ENCODE measurements at regions not wholly inside any gene's neighbourhood (a gene's known extent, or its start where the extent isn't known, plus 50 kb on each side); places are given as distances from the start of the nearest gene placed in this dataset.
A peak's percentile ranks its signal among the peaks of the same experiment; 100 is the strongest.

GRCh38 chr4:97491856-97492255 is 651.4 kb downstream of the STPG2 start:
- H3K4me1 Mint-ChIP-seq: peaks cover 8% of the 10 kb centered on the region
- no peaks in the 10 kb centered on the region for H3K27me3 Mint-ChIP-seq (ENCODE audit: low read depth)
- H3K27ac Mint-ChIP-seq: no peak overlapping the region
- no peak for TF ChIP-seq CTCF (IDR thresholded peaks at IDR 0.05; ENCODE audit: unreplicated experiment in 3 of 3)
- no peaks in the 10 kb centered on the region for H3K36me3 Mint-ChIP-seq (ENCODE audit: low read depth)
- no peak overlapping the region for H3K4me3 Mint-ChIP-seq
- peaks cover under 1% of the 10 kb centered on the region for H3K9me3 Mint-ChIP-seq

- no peak overlapping the region for H3K4me3 Mint-ChIP-seq
- H3K9me3 Mint-ChIP-seq: no peaks in the 10 kb centered on the region
- no peaks in the 10 kb centered on the region for H3K27me3 Mint-ChIP-seq (ENCODE audit: low read depth)
- no peak overlapping the region for H3K27ac Mint-ChIP-seq
- no peaks in the 10 kb centered on the region for H3K36me3 Mint-ChIP-seq (ENCODE audit: low read depth)
- TF ChIP-seq CTCF (IDR thresholded peaks at IDR 0.05; ENCODE audit: unreplicated experiment in 3 of 3): no peak
- peaks cover 8% of the 10 kb centered on the region for H3K4me1 Mint-ChIP-seq
Observed at GRCh38 chr4:97493815-97494518, 649.3 kb downstream of the STPG2 start.

DNA sequence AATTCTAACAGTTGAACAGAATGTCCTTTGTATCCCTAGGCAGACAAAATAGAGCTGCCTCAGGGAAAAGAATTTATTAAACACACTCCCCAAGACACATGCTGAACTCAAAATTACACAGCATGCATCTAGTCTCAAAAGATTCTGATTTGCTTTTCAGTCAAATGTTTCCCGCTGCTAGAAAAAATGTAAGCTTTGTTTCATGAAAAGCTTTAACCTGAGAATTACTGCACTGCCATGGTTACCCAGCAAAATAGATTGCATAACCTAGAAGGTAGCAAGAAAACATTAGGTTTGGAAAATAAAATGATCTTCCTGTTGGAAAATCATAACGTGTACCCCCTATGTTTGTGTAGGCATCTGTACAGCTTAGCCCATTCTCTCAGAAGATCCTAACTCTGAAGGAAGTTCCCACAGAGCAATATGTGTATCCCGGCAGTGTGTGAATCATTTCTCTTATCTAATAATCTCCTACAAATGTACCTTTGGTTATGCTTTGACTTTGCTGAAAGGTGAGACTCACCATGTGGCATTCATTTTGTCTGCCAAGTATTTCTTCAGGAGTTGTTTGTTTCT is 646.9 kb downstream of the STPG2 start:
- Mint-ChIP-seq H3K27ac (peak overlapping the region; percentile 12 to 23 (median 19)), H3K4me1 (peaks cover 8% of the 10 kb centered on the region), H3K36me3 (ENCODE audit: low read depth) (no peaks in the 10 kb centered on the region), H3K27me3 (ENCODE audit: low read depth) (no peaks in the 10 kb centered on the region), H3K4me3 (no peak overlapping the region), H3K9me3 (no peaks in the 10 kb centered on the region)
- no peak for TF ChIP-seq CTCF (IDR thresholded peaks at IDR 0.05; ENCODE audit: unreplicated experiment in 3 of 3)

DNA sequence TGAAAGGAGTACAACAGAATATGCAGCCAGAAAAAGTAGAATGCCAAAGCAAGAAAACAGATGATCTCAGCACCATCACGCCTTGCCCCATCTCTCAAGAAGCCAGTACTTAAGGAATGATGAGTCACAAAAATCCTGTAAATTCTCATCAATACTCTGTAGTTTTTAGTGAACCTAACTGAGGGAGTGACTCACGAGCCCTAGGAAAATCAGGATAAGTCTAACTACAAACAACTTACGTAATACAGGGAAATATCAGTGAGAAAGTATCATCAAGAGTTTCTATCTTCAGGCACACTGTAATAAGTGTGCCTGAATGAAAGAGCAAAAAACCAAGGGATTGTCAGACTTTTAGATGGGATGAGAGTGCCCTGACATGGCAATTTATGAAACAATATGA is 644.4 kb downstream of the STPG2 start:
- no peaks in the 10 kb centered on the region for H3K36me3 Mint-ChIP-seq (ENCODE audit: low read depth)
- peaks cover 8% of the 10 kb centered on the region for H3K4me1 Mint-ChIP-seq
- no peaks in the 10 kb centered on the region for H3K27me3 Mint-ChIP-seq (ENCODE audit: low read depth)
- no peak overlapping the region for H3K4me3 Mint-ChIP-seq
- no peak overlapping the region for H3K27ac Mint-ChIP-seq
- H3K9me3 Mint-ChIP-seq: no peaks in the 10 kb centered on the region
- no peak for TF ChIP-seq CTCF (IDR thresholded peaks at IDR 0.05; ENCODE audit: unreplicated experiment in 3 of 3)

GRCh38 chr4:97500423-97500822 is 642.9 kb downstream of the STPG2 start:
- H3K27me3 Mint-ChIP-seq (ENCODE audit: low read depth): no peaks in the 10 kb centered on the region
- H3K36me3 Mint-ChIP-seq (ENCODE audit: low read depth): no peaks in the 10 kb centered on the region
- no peak overlapping the region for H3K4me3 Mint-ChIP-seq
- no peaks in the 10 kb centered on the region for H3K9me3 Mint-ChIP-seq
- TF ChIP-seq CTCF (IDR thresholded peaks at IDR 0.05; ENCODE audit: unreplicated experiment in 3 of 3): no peak
- H3K4me1 Mint-ChIP-seq: peaks cover 8% of the 10 kb centered on the region
- no peak overlapping the region for H3K27ac Mint-ChIP-seq

- Mint-ChIP-seq H3K9me3 (no peaks in the 10 kb centered on the region), H3K27me3 (ENCODE audit: low read depth) (no peaks in the 10 kb centered on the region), H3K27ac (no peak overlapping the region), H3K4me1 (no peaks in the 10 kb centered on the region), H3K36me3 (ENCODE audit: low read depth) (no peaks in the 10 kb centered on the region), H3K4me3 (no peak overlapping the region)
- no peak for TF ChIP-seq CTCF (IDR thresholded peaks at IDR 0.05; ENCODE audit: unreplicated experiment in 3 of 3)
Observed at GRCh38 chr4:97504713-97505112, 638.6 kb downstream of the STPG2 start.
